ENCODE measurements at regions not wholly inside any gene's neighbourhood (a gene's known extent, or its start where the extent isn't known, plus 50 kb on each side); places are given as distances from the start of the nearest gene placed in this dataset.

GRCh38 chr13:74047931-74048600 is 86.1 kb downstream of the KLF12 start:
- TF ChIP-seq ZFP30 (CRISPR knock-in tag; IDR thresholded peaks at IDR 0.05) = no peak
- no peak for TF ChIP-seq CSRNP3 (CRISPR knock-in tag; IDR thresholded peaks at IDR 0.05)
- TF ChIP-seq RARB (CRISPR knock-in tag; IDR thresholded peaks at IDR 0.05) = no peak
- no peak for TF ChIP-seq PPARA (CRISPR knock-in tag; IDR thresholded peaks at IDR 0.05; ENCODE audit: borderline replicate concordance)
- no peak for TF ChIP-seq ZNF70 (CRISPR knock-in tag; IDR thresholded peaks at IDR 0.05)
- no peak for TF ChIP-seq ISL1 (CRISPR knock-in tag; IDR thresholded peaks at IDR 0.05)
- TF ChIP-seq BACH2 (CRISPR knock-in tag; IDR thresholded peaks at IDR 0.05; ENCODE audit: borderline replicate concordance) = no peak
- TF ChIP-seq CREB5 (CRISPR knock-in tag; IDR thresholded peaks at IDR 0.05; ENCODE audit: low read depth) = no peak
- no peak for TF ChIP-seq ZNF8 (CRISPR knock-in tag; IDR thresholded peaks at IDR 0.05)
- TF ChIP-seq TSHZ2 (CRISPR knock-in tag; IDR thresholded peaks at IDR 0.05) = no peak
- ATAC-seq = no peak

GRCh38 chr13:74046431-74046830 is 87.8 kb downstream of the KLF12 start:
- no peak for ATAC-seq
- TF ChIP-seq ZNF70 (CRISPR knock-in tag; IDR thresholded peaks at IDR 0.05) (no peak), ISL1 (CRISPR knock-in tag; IDR thresholded peaks at IDR 0.05) (peak; percentile 76)

- ATAC-seq = no peak
- no peak for TF ChIP-seq OSR1 (CRISPR knock-in tag; IDR thresholded peaks at IDR 0.05)
- no peak for TF ChIP-seq CSRNP3 (CRISPR knock-in tag; IDR thresholded peaks at IDR 0.05)
- no peak for TF ChIP-seq TSHZ2 (CRISPR knock-in tag; IDR thresholded peaks at IDR 0.05)
Measured at GRCh38 chr13:74045583-74045982, 88.6 kb downstream of the KLF12 start.

- no peak for ATAC-seq
- TF ChIP-seq ZFP3 (CRISPR knock-in tag; IDR thresholded peaks at IDR 0.05) (no peak), CSDC2 (CRISPR knock-in tag; IDR thresholded peaks at IDR 0.05) (no peak), SNAI2 (CRISPR knock-in tag; IDR thresholded peaks at IDR 0.05) (no peak), TCF4 (CRISPR knock-in tag; IDR thresholded peaks at IDR 0.05; ENCODE audit: borderline replicate concordance) (no peak), TSHZ2 (CRISPR knock-in tag; IDR thresholded peaks at IDR 0.05) (no peak), ZNF8 (CRISPR knock-in tag; IDR thresholded peaks at IDR 0.05) (no peak), BACH2 (CRISPR knock-in tag; IDR thresholded peaks at IDR 0.05; ENCODE audit: borderline replicate concordance) (no peak), ARNTL (CRISPR knock-in tag; IDR thresholded peaks at IDR 0.05; ENCODE audit: borderline replicate concordance, low read depth) (no peak), PATZ1 (CRISPR knock-in tag; IDR thresholded peaks at IDR 0.05; ENCODE audit: borderline replicate concordance) (no peak), OSR1 (CRISPR knock-in tag; IDR thresholded peaks at IDR 0.05) (no peak), ZC3H10 (CRISPR knock-in tag; IDR thresholded peaks at IDR 0.05) (no peak), ZNF565 (CRISPR knock-in tag; conservative IDR thresholded peaks at IDR 0.05; ENCODE audit: low read depth) (no peak), ESRRG (CRISPR knock-in tag; IDR thresholded peaks at IDR 0.05) (no peak), ZFP30 (CRISPR knock-in tag; IDR thresholded peaks at IDR 0.05) (no peak), GLIS3 (CRISPR knock-in tag; IDR thresholded peaks at IDR 0.05) (no peak), ZNF70 (CRISPR knock-in tag; IDR thresholded peaks at IDR 0.05) (no peak)
Measured at GRCh38 chr13:74043237-74043636, 91.0 kb downstream of the KLF12 start.
